Stimulated activated CD8-positive, alpha-beta memory T cell treated with anti-CD3 and anti-CD28 coated beads, Interleukin-7, amount 100 ng/mL, for 48 hours (primary cell): ENCODE measurements at regions not wholly inside any gene's neighbourhood (a gene's known extent, or its start where the extent isn't known, plus 50 kb on each side); places are given as distances from the start of the nearest gene placed in this dataset.
"Not testable (repeated sequence)": the region's sequence is repeated elsewhere in the genome, so short reads cannot be mapped to it uniquely, and the experiment has no call there.

ENCODE experiments used
- DNase-seq, 2 donors: peaks; one replicate each; pipeline ENCODE4 v3.0.0-alpha.2; 2020; ENCODE audit warnings: low read depth in 1 of 2; ENCODE audit errors: extremely low read depth in 1 of 2

DNA sequence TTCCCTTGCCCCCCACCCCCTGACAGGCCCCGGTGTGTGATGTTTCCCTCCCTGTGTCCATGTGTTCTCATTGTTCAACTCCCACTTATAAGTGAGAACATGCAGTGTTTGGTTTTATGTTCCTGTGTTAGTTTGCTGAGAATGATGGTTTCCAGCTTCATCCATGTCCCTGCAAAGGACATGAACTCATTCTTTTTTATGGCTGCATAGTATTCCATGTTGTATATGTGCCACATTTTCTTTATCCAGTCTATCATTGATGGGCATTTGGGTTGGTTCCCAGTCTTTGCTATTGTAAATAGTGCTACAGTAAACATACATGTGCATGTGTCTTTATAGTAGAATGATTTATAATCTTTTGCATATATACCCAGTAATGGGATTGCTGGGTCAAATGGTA lies 287.4 kb downstream of the UTRN start:
- not testable (repeated sequence) for DNase-seq

GRCh38 chr6:144574796-144575195 lies 289.7 kb downstream of the UTRN start:
- DNase-seq = no peak

DNA sequence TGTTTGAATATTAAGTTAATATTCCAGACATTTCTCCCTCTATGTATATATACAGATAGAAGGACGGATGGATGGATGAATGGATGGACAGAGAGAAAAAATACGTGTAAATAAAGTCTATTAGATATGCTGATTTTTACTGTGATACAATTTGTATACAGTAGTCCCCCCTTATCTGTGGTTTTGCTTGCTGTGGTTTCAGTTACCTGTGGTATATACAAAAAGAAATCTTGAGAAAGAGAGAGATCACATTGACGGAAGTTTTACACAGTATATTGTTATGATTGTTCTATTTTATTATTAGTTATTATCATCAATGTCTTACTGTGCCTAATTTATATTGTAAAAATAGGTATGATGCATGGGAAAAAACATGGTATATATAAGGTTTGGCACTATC lies 290.2 kb downstream of the UTRN start:
- no peak for DNase-seq

DNA sequence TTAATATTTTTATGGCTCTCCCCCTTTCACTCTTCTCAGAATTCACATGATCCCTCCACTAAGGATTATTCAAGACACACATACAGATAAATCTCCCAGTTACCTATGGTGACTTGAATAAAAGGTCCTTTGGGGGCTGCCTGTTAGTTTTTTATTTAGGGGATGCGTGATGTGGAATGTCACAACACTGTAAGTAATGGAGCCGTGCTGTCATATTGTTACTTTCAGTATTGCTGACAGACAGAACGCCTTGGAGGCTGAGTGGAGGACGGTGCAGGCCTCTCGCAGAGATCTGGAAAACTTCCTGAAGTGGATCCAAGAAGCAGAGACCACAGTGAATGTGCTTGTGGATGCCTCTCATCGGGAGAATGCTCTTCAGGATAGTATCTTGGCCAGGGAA lies 291.7 kb downstream of the UTRN start:
- DNase-seq = no peak

DNA sequence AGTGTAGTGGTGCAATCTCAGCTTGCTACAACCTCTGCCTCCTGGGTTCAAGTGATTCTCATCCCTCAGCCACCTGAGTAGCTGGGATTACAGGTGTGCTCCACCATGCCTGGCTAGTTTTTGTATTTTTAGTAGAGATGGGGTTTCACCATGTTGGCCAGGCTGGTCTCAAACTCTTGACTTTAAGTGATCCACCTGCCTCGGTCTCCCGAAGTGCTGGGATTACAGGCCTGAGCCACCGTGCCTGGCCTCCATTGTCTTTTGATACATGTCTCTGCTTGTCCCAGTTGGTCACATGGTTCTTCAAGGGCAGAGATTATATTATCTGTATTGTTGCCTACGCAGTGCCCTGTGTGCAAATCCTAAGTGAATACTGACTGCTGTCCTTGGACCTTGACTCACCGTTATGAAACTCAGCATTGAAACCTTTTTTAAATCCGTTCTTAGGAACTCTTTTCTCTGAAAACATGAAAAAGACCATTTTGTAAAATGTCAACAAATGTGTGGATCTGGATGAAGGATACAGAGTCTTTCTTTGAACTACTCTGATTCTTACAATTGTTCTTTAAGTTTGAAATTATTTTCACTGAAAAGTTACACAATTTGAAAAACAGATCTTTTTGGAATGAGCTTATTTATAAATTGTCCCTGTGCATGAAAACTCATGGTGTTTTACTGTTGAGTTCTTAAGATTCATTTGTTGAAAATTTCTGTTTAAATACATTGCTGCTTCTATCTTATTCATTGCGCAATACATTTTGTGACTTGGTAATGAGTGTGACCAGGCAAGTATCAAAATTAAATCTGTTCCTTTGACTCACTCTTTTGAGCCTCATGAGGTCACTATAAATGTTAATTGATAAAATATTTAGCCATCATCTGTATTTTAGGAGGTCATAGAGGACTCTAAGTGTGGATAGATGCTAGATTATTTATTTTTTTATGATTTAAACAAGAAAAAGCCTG lies 293.5 kb downstream of the UTRN start:
- no peak for DNase-seq

DNA sequence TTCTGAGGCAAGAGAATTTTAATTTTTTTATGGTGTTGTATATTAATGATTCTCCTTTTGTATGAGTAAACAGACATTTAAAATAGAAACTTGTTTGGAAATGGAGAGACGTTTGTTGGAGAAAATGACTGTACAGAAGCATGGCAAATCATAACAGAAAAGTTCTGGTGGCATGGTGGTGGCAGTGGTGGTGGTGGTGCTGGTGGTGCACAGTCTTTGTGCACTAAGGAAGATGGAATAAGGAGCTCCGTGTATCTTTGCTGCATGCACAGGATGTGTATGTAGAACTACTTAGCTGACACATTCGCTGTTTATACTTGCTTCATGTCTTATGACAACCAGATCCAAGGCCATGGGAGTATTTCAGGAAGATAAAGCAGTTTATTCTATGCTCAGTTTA lies 294.9 kb downstream of the UTRN start:
- DNase-seq = no peak

- DNase-seq = no peak
Measured at GRCh38 chr6:144580771-144581170, 295.6 kb downstream of the UTRN start.

DNA sequence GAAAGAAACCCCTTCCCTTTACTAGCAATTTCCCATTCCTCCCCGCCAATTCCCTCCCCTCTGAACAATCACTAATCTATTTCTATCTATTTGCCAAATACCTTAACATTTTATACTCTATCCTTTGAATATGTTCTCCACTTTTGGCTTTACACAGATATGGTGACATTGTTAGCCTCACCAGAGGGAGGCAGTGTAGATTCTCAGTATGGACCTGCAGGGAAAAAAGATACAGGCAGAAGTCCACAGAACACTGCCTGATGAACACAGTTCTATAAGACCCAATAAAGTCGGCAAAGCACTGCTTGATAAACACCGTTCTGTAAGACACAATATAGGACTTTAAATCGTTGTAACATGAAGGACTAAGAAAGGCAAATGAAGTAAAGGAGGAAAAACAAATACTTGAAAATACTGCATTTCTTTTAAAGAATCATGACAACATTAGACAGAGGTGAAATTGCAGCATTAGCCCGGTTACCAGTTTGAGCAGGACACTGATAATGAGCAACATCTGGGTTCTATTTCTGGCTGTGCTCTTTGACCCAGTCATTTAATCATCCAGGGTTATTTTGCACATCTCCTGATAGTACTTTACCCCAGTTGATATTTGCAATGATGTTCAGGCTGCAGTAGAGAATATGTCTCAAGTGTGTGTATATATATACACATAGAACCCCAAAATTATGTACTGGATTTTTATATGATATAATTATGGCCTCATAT lies 296.8 kb downstream of the UTRN start:
- no peak for DNase-seq

GRCh38 chr6:144582939-144583613 lies 297.9 kb downstream of the UTRN start:
- peak; percentile 9 to 22 for DNase-seq

DNA sequence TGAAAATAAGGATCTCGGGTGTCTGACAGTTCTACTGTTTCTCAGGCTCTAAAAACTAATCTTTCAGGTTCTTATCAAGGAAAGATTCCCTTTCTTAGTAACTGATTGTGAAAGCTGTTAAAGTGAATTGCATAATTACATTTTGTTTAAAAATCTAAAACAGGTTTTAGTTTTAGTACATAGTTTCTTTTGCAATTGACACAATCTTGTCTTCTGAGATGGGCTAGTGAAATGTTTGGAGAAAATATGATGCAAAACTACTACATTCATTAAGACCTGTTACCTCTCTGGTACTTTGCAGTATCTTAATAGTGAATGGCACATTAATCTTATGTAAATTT lies 298.4 kb downstream of the UTRN start:
- no peak for DNase-seq

DNA sequence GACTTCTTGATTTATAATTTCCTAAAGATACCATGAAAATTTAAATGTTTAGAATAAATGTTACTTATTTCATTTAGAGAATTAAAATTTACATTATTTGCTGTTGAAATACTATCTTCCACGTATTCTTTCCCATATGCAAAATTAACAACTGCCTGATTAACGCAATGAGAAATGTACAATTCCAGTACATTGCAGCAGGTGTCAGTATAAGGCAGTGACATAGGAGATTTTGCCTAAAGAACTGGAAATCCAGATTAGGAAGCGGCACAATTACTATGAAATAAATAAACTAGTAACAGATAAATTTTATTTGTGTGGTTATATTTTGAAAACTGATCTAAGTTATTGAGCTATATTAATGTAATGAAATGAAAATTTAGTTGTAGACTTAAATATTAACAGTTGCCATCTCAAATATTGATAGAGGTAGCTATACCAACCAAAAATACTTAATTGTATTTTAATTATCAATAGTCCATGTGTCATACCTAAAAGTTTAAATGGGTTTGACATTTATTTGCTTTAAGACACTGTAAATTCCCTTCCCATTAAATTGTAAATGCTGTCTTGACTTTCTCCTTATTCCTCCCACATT lies 300.2 kb downstream of the UTRN start:
- DNase-seq = no peak

DNA sequence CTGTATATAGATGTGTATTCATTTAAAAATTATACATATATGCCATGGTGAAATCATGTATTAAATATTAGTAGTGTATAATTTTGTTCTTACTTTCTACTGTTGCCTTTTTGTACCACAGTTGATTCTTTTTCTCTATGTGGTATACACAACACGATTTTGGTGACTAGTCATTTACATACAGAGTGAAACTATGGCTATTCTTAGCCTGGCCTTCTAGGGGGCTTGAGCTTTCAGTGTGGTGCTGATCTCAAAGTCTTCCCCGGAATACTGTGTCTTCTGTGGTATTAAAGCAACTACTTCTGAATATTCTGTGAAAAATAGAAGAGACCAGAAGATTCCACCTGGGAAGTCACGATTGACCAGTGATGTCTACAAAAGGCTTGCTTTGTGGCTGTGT lies 301.9 kb downstream of the UTRN start:
- no peak for DNase-seq

DNA sequence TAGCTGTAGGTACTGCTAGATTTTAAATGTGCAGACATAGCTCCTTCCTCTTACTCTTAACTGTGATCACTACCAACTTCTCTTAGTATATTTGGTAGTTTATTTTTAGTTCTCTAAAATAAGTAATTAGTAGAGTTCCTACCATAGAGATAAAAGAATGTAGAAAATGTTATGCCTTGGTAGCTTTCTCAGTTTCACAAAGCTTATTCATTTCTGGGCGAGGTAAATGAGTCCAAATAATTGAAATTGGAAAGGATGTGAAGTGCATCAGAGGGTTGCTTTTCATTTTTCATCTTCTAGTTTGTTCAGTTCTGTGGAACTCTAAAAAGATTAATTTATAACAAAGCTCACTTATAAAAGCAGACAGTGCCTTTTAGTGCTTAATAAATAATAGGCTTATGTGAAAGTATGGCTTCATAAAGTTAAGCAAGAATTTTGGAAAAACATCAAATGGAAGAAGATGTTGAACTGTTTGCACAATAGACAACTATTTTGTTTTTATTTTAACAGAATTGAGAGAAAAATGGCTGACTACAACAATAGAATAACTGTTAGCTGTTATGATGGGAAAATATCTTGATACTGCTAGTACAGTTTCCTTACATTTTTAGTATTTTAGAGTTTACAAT lies 303.7 kb downstream of the UTRN start:
- DNase-seq = no peak

GRCh38 chr6:144590532-144590931 lies 305.4 kb downstream of the UTRN start:
- no peak for DNase-seq

DNA sequence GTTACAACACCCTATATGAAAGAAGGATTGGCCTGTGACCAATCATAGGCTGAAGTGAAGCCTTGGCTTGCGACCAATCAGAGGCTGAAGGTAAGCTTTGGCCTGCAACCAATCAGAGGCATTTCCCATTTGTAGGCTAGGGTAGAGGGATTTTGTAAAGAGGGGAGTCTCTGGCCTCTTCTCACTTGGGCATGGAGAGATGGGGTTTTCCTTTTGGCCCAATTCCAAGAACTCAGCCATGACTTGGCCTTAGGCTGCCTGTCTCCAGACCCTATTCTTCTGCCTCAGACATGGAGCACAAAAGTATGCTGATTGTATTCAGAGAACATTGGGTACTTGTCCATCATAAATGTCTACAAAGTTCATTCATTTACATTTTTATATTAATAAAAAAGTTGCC lies 308.3 kb downstream of the UTRN start:
- no peak for DNase-seq

- no peak for DNase-seq
Measured at GRCh38 chr6:144594585-144594984, 309.4 kb downstream of the UTRN start.

- no peak for DNase-seq
Measured at GRCh38 chr6:144595266-144595665, 310.1 kb downstream of the UTRN start.

DNA sequence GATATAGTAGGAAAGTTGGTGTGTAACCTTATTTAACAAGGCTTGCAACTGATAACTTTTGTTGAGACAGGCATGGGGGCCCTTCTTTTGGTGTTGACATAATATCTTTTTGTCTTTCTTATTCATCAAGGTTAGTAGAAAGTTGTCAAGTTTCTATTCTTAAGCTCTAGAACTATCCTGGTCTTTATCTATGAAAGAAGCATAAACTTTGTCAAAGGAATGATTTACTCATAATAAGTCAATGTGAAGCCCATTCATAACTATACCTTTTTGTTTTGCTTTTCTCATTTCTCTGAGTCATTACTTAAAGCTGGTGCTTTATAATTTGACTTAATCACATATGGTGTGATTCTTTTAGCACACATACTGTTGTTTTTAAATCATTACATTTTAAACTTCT lies 312.4 kb downstream of the UTRN start:
- no peak for DNase-seq

DNA sequence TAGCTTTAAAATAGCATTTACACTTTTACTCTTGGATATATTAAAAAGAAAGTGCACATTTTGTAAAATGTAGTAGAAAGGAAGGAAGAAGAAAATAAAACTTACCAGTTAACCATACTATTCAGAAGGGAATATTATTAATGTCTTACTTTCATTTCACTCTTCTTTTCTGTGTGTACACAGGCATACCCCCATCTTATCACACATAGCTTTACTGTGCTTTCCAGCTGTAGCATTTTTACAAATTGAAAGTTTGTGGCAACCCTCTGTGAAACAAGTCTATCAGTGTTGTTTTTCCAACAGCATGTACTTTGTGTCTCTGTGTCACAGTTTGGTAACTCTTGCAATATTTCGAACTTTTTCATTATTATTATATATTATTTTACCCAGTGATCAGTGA lies 314.5 kb downstream of the UTRN start:
- DNase-seq = no peak

DNA sequence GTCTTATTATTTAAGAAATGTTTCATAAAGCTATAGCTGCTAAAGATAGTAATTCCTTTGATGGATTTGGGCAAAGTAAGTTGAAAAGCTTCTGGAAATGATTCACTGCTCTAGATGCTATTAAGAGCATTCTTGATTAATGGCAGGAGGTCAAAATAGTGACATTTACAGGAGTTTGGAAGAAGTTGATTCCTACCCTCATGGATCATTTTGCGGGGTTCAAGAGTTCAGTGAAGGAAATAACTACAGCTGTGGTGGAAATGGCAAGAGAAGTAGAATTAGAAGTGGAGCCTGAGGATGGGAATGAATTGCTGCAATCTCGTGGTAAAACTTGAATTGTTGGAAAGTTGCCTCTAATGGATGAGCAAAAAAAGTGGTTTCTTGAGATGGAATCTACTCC lies 316.1 kb downstream of the UTRN start:
- no peak for DNase-seq
